Ishikawa (cell line): ENCODE measurements at regions not wholly inside any gene's neighbourhood (a gene's known extent, or its start where the extent isn't known, plus 50 kb on each side); places are given as distances from the start of the nearest gene placed in this dataset.

Experiments used
- EGR1 ChIP-seq: IDR thresholded peaks from 2 replicates; pipeline ENCODE4 v1.6.1; 2012
- EP300 ChIP-seq: IDR thresholded peaks from 2 replicates; pipeline ENCODE4 v1.6.1; 2012; ENCODE audit warnings: borderline replicate concordance
- FOXM1 ChIP-seq: IDR thresholded peaks from 2 replicates; pipeline ENCODE4 v1.6.1; 2012; ENCODE audit warnings: low read depth, borderline replicate concordance
- MAX ChIP-seq: IDR thresholded peaks from 2 replicates; pipeline ENCODE4 v1.6.1; 2012
- RAD21 ChIP-seq: IDR thresholded peaks from 2 replicates; pipeline ENCODE4 v1.6.1; 2012; ENCODE audit warnings: low read depth
- TAF1 ChIP-seq: IDR thresholded peaks from 2 replicates; pipeline ENCODE4 v1.6.1; 2012; ENCODE audit warnings: low read depth, mild to moderate bottlenecking
- TCF12 ChIP-seq: IDR thresholded peaks from 2 replicates; pipeline ENCODE4 v1.6.1; 2012; ENCODE audit warnings: low read depth
- YY1 ChIP-seq: IDR thresholded peaks from 2 replicates; pipeline ENCODE4 v1.6.1; 2012; ENCODE audit warnings: low read depth
- TF ChIP-seq, protein P1 (sequence below): IDR thresholded peaks from 2 replicates; pipeline ENCODE4 v1.6.1; 2012

DNA sequence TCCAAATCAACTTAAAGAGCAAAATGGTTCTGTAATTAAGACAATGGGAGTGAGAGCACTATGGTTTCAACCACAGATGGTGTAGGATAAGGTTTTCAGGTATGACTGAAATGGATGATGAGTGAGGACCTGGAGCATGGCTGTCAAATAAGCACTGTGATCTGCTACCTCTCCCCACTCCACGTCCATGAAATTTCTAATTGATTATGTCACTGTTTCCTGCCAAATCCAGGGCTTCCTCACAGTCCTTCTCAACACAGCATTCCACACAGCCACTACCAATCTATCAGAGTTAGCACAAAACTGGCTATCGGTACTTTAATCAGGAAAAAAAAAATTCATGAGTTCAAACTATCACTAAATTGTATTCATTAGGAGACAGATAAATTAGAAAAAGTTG, 420.4 kb upstream of the WWC1 start:
- TF ChIP-seq FOXM1 (no peak), EGR1 (no peak), RAD21 (no peak), MAX (no peak), TAF1 (no peak), EP300 (no peak), YY1 (no peak), TCF12 (no peak)
- TF ChIP-seq, protein P1, sequence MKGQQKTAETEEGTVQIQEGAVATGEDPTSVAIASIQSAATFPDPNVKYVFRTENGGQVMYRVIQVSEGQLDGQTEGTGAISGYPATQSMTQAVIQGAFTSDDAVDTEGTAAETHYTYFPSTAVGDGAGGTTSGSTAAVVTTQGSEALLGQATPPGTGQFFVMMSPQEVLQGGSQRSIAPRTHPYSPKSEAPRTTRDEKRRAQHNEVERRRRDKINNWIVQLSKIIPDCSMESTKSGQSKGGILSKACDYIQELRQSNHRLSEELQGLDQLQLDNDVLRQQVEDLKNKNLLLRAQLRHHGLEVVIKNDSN: no peak
